Adrenal gland (tissue), 9 donors: ENCODE measurements at regions not wholly inside any gene's neighbourhood (a gene's known extent, or its start where the extent isn't known, plus 50 kb on each side); places are given as distances from the start of the nearest gene placed in this dataset.

Experiments used
- DNase-seq, 7 donors: peaks; one replicate each; pipeline ENCODE4 v3.0.0-alpha.2; 2019 to 2020
- H3K27ac ChIP-seq, 5 donors: fragments of 200-600 bp; sonication (generic) in 4 of 5; 1 replicate in 3 of 5; 2 replicates in 2 of 5; pipeline versions ENCODE4 v1.5.1 to v1.8.0; 2016 to 2020; ENCODE audit warnings: mild to moderate bottlenecking in 1 of 5
- H3K27me3 ChIP-seq: fragments of 200-600 bp; 2 replicates; pipeline ENCODE4 v1.8.0; 2021
- H3K36me3 ChIP-seq, 2 donors: fragments of 200-600 bp; replicated peaks in 1 of 2; 1 replicate in 1 of 2; 2 replicates in 1 of 2; pipeline versions ENCODE4 v1.5.1 to v1.8.0; 2018 to 2022
- H3K4me1 ChIP-seq, 2 donors: fragments of 200-600 bp; replicated peaks in 1 of 2; 1 replicate in 1 of 2; 2 replicates in 1 of 2; pipeline versions ENCODE4 v1.5.1 to v1.8.0; 2018 to 2021
- H3K4me3 ChIP-seq, 4 donors: fragments of 200-600 bp; sonication (generic) in 3 of 4; one replicate each; pipeline ENCODE4 v1.5.1; 2016 to 2018
- H3K9me3 ChIP-seq, 3 donors: fragments of 200-600 bp; sonication (generic) in 1 of 3; replicated peaks in 1 of 3; 1 replicate in 2 of 3; 2 replicates in 1 of 3; pipeline versions ENCODE4 v1.5.1 to v1.8.0; 2016 to 2021
- POLR2A ChIP-seq, 2 donors: fragments of 450-650 bp; IDR thresholded peaks; one replicate each; pipeline ENCODE4 v1.6.1; 2017; ENCODE audit warnings: antibody characterized with exemption in 2 of 2, mild to moderate bottlenecking in 2 of 2, moderate library complexity in 1 of 2
- WGBS, 4 donors: extraction: QIAGEN DNeasy Blood & Tissue Kit in 2 of 4; methylation state at CpG; one replicate each; pipeline versions ENCODE4 v1.1.5 to v1.1.7; 2013 to 2017; 5-methylcytosine and 5-hydroxymethylcytosine counted together
- intact Hi-C, 2 donors: fragments of 100-400 bp; cut with DNase I; formaldehyde crosslinking; loops; one replicate each; pipeline versions ENCODE4 v1.14.1 to v1.15.0; 2022 to 2023
- TF ChIP-seq, protein P1 (sequence below), 6 experiments: fragments of 450-650 bp in 4 of 6; fragments of 200-600 bp in 2 of 6; sonication (generic) in 1 of 6; IDR thresholded peaks; 1 replicate in 5 of 6; 2 replicates in 1 of 6; pipeline versions ENCODE4 v1.5.1 to v1.8.0; 2016 to 2021; ENCODE audit warnings: antibody characterized with exemption in 6 of 6, mild to moderate bottlenecking in 2 of 6, moderate library complexity in 1 of 6
- donor health status: healthy with polysubstance abuse.
- donor health status: Bipolar disorder and iron deficiency.
- donor health status: DM: yes; HTN: yes; CAD: no.
- donor health status: DM: no; HTN: no; CAD: no.
- donor health status: DM: no; HTN: no; CAD: no.

DNA sequence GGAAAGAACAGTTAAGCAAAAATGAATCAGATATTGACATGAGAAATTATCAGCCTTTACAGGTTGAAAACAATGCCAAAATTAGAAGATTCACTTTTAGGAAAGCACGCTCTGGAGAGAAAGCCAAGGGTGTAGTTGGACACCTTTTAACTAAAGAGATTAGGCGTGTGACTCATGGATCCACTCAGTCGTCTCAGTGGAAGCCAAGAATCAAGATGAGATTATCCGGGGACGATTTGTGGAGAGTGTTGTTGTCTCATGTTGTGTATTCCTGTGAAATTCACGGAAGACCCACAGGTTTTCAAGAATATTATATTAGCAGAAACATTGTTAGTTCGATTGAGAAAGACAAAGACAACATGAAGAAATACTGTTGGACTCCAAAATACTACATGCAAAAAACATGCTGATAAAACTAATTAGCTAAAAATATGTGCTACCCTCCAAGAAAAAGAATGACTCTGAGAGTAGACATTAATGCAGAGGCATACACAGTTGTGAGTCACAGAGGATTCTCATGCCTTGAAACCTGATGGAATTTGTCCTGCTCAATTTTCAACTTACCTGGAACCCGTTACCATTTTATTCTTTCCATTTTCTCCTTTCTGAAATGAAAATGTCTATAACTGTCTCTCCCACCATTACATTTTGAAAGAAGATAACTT, 192.1 kb upstream of the RND3 start:
- no peaks in the 10 kb centered on the region for H3K36me3 ChIP-seq
- TF ChIP-seq, protein P1, sequence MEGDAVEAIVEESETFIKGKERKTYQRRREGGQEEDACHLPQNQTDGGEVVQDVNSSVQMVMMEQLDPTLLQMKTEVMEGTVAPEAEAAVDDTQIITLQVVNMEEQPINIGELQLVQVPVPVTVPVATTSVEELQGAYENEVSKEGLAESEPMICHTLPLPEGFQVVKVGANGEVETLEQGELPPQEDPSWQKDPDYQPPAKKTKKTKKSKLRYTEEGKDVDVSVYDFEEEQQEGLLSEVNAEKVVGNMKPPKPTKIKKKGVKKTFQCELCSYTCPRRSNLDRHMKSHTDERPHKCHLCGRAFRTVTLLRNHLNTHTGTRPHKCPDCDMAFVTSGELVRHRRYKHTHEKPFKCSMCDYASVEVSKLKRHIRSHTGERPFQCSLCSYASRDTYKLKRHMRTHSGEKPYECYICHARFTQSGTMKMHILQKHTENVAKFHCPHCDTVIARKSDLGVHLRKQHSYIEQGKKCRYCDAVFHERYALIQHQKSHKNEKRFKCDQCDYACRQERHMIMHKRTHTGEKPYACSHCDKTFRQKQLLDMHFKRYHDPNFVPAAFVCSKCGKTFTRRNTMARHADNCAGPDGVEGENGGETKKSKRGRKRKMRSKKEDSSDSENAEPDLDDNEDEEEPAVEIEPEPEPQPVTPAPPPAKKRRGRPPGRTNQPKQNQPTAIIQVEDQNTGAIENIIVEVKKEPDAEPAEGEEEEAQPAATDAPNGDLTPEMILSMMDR (IDR thresholded peaks at IDR 0.05): no peak

DNA sequence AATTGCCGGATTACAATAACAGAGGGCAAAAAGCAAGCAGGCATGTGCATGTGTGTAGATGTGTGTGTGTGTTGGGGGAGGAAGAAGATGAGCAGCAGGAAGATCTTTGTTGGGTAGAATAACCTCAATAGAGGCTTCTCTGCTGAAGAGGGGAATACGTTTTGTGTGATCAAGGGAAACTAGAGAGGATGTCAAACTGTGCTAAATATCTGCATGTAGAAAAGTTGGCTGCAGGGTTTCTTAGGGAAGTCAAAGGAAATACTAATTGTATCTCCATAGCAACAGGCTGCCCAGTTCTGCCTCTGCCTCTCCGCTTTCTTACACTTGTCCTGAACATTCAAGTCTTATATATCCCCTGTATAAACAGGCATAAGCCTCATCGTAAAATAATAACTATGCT, 190.1 kb upstream of the RND3 start:
- H3K4me3 ChIP-seq: no peak overlapping the region
- H3K36me3 ChIP-seq: no peaks in the 10 kb centered on the region
- no peak for DNase-seq
- H3K9me3 ChIP-seq: no peaks in the 10 kb centered on the region
- intact Hi-C loops: no loop called here
- 67 to 84% (median 70%) methylated on average over 4 of the region's 4 CpGs for WGBS, 4 donors
- TF ChIP-seq POLR2A (IDR thresholded peaks at IDR 0.05): no peak
- TF ChIP-seq, protein P1 (IDR thresholded peaks at IDR 0.05): no peak
- no peak overlapping the region for H3K27ac ChIP-seq
- H3K27me3 ChIP-seq: no peaks in the 10 kb centered on the region
- peaks cover 0 to 6% of the 10 kb centered on the region in 2 donors for H3K4me1 ChIP-seq

More for the DNA sequence above, 192.1 kb upstream of the RND3 start:
- no peaks in the 10 kb centered on the region for H3K9me3 ChIP-seq
- no peaks in the 10 kb centered on the region for H3K27me3 ChIP-seq
- peak in 5 of 7 donors; percentile 21 to 39 (median 28) for DNase-seq
- peak overlapping the region in 2 of 5 donors; percentile 27 to 39 for H3K27ac ChIP-seq
- no peak overlapping the region for H3K4me3 ChIP-seq
- 55 to 67% (median 58%) methylated on average over 8 of the region's 8 CpGs for WGBS, 4 donors
- intact Hi-C loops: no loop called here
- peaks cover 0 to 6% of the 10 kb centered on the region in 2 donors for H3K4me1 ChIP-seq

DNA sequence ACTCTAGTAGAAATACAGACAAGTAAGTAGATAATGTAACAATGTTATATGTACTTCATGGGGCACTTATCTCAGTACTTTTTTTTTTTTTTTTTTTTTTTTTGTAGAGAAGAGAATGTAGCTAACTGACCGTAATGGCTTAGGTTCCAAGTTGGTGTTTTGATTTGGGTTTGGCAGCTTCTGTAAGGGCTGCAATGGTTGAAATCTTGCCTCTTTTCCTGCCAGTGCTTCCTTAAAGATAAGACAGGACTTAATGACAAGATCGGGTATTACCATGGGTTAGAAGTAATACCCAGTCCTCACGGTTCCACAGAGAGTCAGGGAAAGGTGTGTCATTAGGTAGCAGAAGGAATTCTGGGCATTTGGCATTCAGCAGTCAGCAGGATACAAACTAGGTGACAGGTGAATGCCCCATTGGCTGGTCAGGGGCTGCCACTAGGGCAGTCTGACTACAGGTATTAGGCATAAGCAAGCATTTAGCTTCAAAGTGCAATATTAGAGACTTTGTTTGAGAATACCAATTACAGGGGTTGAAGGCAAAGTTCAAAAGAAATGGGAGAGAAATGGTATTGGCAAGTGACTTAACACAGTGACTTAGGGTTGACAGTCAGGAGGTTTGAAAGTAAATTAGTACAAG, 189.4 kb upstream of the RND3 start:
- TF ChIP-seq, protein P1 (IDR thresholded peaks at IDR 0.05): no peak
- H3K9me3 ChIP-seq: no peaks in the 10 kb centered on the region
- intact Hi-C loops: no loop called here

DNA sequence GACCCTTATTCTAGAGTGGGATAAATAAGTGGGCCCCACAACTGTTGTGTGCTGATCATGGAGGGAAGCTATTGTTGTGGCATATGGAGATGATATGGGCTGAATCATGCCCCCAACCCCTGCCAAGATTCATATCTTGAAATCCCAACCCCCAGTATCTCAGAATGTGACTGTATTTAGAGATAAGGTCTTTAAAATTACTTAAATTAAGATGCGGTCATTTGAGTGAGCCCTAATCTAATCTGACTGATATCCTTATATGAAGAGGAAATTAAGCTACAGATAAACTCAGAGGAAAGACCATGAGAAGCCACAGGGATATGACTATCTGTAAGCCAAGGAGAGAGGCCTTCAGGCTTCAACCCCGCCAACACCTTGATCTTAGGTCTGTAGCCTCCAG, 188.3 kb upstream of the RND3 start:
- intact Hi-C loops: no loop called here
- no peaks in the 10 kb centered on the region for H3K27me3 ChIP-seq
- H3K4me3 ChIP-seq: no peak overlapping the region
- WGBS, 4 donors: 82 to 91% (median 87%) methylated on average over 2 of the region's 2 CpGs
- H3K4me1 ChIP-seq: no peaks in the 10 kb centered on the region
- no peak for DNase-seq
- TF ChIP-seq, protein P1 (IDR thresholded peaks at IDR 0.05): no peak
- no peak for TF ChIP-seq POLR2A (IDR thresholded peaks at IDR 0.05)
- no peaks in the 10 kb centered on the region for H3K9me3 ChIP-seq
- no peaks in the 10 kb centered on the region for H3K36me3 ChIP-seq
- no peak overlapping the region for H3K27ac ChIP-seq

More for the DNA sequence above, 189.4 kb upstream of the RND3 start:
- 73 to 83% (median 79%) methylated on average over 3 of the region's 3 CpGs for WGBS, 4 donors
- no peak for DNase-seq
- H3K4me1 ChIP-seq: peaks cover 0 to 4% of the 10 kb centered on the region in 2 donors
- H3K36me3 ChIP-seq: no peaks in the 10 kb centered on the region
- H3K27me3 ChIP-seq: no peaks in the 10 kb centered on the region
- no peak overlapping the region for H3K4me3 ChIP-seq
- no peak overlapping the region for H3K27ac ChIP-seq
